ENCODE measurements at regions not wholly inside any gene's neighbourhood (a gene's known extent, or its start where the extent isn't known, plus 50 kb on each side); places are given as distances from the start of the nearest gene placed in this dataset.
"Not testable (repeated sequence)": the region's sequence is repeated elsewhere in the genome, so short reads cannot be mapped to it uniquely, and the experiment has no call there.

DNA sequence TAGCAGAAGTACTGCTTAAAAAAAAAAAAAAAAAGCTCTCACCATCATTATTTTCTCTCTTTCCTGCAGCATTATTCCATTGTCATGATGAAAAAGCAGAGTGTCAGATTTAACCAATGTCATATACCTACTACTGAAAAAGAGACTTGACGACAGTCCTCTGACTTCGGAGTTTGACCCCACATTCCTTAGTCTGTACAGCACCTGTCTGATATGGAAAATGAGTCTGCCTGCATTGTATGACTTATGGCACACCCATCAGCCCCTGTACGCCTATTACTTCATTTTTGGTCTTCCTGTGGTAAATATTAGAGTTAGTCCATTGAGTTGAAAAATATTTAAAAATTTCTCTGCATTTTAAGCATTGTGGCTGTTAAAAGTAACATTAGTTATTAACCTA is 54.5 kb upstream of the NOX4 start:
- ChIA-PET POLR2A (no interaction called here), CTCF (no interaction called here)
- TF ChIP-seq, protein P1, sequence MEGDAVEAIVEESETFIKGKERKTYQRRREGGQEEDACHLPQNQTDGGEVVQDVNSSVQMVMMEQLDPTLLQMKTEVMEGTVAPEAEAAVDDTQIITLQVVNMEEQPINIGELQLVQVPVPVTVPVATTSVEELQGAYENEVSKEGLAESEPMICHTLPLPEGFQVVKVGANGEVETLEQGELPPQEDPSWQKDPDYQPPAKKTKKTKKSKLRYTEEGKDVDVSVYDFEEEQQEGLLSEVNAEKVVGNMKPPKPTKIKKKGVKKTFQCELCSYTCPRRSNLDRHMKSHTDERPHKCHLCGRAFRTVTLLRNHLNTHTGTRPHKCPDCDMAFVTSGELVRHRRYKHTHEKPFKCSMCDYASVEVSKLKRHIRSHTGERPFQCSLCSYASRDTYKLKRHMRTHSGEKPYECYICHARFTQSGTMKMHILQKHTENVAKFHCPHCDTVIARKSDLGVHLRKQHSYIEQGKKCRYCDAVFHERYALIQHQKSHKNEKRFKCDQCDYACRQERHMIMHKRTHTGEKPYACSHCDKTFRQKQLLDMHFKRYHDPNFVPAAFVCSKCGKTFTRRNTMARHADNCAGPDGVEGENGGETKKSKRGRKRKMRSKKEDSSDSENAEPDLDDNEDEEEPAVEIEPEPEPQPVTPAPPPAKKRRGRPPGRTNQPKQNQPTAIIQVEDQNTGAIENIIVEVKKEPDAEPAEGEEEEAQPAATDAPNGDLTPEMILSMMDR (IDR thresholded peaks at IDR 0.05; ENCODE audit: insufficient read depth, low read length, missing control alignments), result no peak
- no peak overlapping the region for H3K4me3 ChIP-seq (ENCODE audit: low read depth, low read length)
- DNase-seq (ENCODE audit: low read depth, low spot score), result no peak

- DNase-seq (ENCODE audit: low read depth, low spot score); CTCF ChIA-PET; POLR2A ChIA-PET; H3K4me3 ChIP-seq (ENCODE audit: low read depth, low read length): not testable (repeated sequence)
Measured at GRCh38 chr11:89555781-89556180, 64.6 kb upstream of the NOX4 start.

DNA sequence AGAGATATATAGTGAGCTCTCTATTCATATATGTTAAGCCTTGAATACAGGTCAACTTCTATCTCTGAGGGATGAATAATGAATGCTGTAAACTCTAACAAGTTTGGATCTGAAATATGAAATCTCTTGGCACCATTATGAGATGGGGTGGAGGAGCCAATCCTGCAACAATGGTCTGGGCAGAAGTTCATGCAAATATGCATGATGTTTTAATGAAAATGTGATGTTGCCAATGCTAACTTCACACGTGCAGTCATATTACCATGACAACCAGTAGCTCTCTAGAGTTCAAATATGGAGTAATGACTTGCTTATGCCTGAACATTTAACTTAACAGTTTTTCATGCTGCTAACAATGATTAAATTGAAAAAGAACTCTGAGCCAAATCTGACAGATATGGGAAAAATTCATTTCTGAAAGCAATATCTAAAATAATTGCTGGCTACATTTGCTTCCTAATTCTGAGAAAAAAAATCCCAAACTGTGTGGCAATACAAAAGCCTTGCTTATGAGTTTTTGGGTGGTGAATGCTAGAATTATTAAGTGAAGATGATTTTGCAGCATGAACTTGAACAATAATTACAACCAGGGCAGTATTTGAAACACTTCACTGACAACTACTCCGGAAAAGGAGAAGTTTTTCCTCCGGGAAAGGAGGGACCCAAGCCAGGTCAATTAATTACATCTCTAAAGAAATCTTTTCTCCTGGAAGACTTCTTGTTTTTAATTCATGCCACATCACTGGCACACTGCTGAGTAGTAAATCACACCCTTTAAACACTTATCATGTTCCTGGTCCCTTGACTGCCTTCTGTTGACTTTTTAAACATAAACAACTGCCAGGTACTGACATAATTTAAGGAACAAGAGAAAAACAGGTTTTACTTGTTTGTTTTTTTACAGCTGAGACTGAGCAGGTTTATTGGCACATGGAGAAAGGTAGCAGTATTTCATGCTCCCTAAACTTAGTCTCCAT is 65.8 kb upstream of the NOX4 start:
- CTCF ChIA-PET; H3K4me3 ChIP-seq (ENCODE audit: low read depth, low read length); DNase-seq (ENCODE audit: low read depth, low spot score); POLR2A ChIA-PET: not testable (repeated sequence)

DNA sequence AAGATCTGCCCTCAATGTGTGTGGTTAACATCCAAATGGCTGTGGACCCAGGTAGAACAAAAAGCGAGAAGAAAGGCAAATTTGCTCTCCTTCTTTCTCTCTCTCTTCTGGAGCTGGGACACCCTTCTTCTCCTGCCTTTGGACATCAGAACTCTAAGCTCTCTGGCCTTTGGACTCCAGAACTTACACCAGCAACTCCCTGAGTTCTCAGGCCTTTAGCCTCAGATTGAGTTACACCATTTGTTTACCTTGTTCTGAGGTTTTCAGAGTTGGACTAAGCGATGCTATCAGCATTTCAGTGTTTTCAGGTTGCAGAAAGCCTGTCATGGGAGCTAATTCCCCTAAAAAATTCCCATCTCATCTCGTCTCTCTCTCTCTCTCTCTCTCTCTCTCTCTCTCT is 69.4 kb upstream of the NOX4 start:
- CTCF ChIA-PET; H3K4me3 ChIP-seq (ENCODE audit: low read depth, low read length); POLR2A ChIA-PET; DNase-seq (ENCODE audit: low read depth, low spot score): not testable (repeated sequence)

DNA sequence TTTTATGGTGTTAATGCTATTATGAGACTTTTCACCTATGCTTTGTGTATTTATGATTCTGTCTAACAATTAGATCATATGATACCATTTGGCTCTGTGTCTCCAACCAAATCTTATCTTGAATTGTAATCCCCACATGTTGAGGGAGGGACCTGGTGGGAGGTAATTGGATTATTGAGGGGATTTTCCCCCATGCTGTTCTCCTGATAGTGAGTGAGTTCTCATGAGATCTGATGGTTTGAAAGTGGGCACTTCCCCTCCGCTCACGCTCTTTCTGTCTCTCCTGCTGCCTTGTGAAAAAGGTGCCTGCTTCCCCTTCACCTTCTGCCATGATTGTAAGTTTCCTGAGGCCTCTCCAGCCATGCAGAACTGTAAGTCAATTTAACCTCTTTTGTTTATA is 71.6 kb upstream of the NOX4 start:
- DNase-seq (ENCODE audit: low read depth, low spot score); CTCF ChIA-PET; POLR2A ChIA-PET; H3K4me3 ChIP-seq (ENCODE audit: low read depth, low read length): not testable (repeated sequence)

DNA sequence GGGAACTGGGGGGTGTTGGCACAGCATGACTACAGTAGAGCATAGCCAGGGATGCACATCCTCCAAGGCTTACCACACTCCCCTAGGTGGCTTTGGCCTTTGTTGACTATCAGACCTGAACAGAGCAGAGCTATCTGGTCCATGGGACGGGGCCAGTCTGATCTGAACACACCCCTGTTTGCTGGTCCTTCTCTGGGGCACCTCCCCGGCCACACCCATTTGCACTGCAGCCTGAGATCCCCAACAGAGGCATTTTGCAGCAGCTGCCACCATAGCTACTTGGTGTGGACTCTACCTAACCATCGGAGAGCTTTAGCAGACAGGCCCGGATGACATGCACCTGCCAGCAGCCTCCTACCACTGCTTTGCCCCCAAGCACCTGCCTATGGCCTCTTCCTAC is 75.8 kb upstream of the NOX4 start:
- ChIA-PET CTCF (no interaction called here), POLR2A (no interaction called here)
- no peak overlapping the region for H3K4me3 ChIP-seq (ENCODE audit: low read depth, low read length)
- TF ChIP-seq, protein P1 (IDR thresholded peaks at IDR 0.05; ENCODE audit: insufficient read depth, low read length, missing control alignments), result no peak
- no peak for DNase-seq (ENCODE audit: low read depth, low spot score)

- CTCF ChIA-PET; H3K4me3 ChIP-seq (ENCODE audit: low read depth, low read length); DNase-seq (ENCODE audit: low read depth, low spot score); POLR2A ChIA-PET: not testable (repeated sequence)
Measured at GRCh38 chr11:89569387-89569786, 78.2 kb upstream of the NOX4 start.

- POLR2A ChIA-PET; CTCF ChIA-PET; H3K4me3 ChIP-seq (ENCODE audit: low read depth, low read length); DNase-seq (ENCODE audit: low read depth, low spot score): not testable (repeated sequence)
Measured at GRCh38 chr11:89571706-89572105, 80.5 kb upstream of the NOX4 start.

DNA sequence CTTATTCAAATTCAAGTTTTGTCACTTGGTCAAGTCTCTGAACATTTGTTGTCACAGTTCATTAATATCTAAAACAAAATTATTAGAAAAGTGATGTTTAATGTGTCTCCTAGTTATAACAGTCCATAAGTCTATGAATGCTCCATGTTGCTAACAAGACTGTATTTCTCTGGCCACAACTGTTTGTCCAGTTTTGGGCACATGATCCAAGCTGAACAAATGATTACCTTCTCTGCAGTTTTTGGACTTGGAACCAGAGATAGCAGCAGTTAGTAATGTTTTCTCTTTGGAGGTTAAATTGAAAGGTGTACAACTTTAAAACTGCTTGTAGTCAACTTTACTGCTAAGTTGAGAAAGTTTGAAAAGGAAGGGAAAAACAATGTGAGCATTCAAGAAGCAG is 84.7 kb upstream of the NOX4 start:
- not testable (repeated sequence) for DNase-seq (ENCODE audit: low read depth, low spot score)

DNA sequence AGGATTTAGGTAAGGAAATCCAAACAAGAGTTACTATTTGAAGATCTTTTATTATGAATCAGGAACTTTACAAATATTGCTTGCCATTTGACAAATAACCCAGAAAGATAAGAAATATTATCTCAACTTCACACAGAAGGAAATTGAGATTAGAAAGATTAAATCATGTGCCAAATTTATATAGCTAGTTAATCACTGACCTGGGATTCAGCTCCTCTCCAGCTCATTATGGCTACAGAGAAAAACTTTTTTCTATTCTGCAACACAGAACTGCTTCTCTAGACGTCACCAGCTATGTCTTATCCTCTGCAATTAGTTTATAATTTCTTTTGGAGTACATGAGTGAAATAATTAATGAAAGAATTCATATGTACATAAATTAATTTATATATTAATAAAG is 86.3 kb upstream of the NOX4 start:
- DNase-seq (ENCODE audit: low read depth, low spot score); POLR2A ChIA-PET; H3K4me3 ChIP-seq (ENCODE audit: low read depth, low read length); CTCF ChIA-PET: not testable (repeated sequence)

More for the DNA sequence above, 84.7 kb upstream of the NOX4 start:
- H3K4me3 ChIP-seq (ENCODE audit: low read depth, low read length); POLR2A ChIA-PET; CTCF ChIA-PET: not testable (repeated sequence)

DNA sequence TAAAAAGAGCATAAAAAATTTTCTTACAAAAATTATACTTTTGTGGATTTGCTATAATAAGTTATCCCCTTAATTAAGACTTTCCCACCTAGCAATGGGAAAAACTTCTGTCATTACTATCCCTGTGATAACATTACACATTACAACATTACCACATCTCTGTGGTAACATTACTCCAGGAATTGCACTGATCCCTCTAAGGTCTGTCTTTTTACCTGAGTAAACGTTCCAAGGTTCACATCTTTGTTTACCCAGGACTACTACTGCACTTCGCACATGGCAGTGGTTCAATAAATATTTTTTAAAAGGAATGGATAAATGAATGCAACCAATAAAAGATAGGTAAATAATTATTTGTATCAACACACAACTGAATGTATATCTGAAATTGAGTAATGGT is 92.4 kb upstream of the NOX4 start:
- H3K4me3 ChIP-seq (ENCODE audit: low read depth, low read length), result no peak overlapping the region
- DNase-seq (ENCODE audit: low read depth, low spot score), result no peak
- TF ChIP-seq, protein P1 (IDR thresholded peaks at IDR 0.05; ENCODE audit: insufficient read depth, low read length, missing control alignments), result no peak
- CTCF ChIA-PET, result no interaction called here
- POLR2A ChIA-PET, result no interaction called here

DNA sequence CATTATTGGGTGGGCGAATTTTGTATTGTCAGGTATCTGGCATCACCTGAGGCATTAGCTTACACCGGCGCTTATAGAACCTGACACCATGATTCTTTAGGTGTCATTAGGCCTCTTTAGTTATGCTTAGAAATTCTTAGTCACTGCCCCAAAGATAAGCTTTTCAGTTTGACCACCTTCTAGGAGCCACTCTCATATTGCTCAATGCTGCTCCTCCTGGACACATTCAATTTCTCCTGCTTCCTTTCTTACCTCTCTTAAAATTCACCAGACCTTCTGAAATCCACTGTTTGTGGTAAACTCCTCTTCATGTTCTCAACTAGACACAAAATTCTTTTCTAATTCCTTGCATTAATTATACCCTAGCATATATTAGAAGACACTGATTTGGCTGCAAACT is 93.9 kb upstream of the NOX4 start:
- DNase-seq (ENCODE audit: low read depth, low spot score); CTCF ChIA-PET; POLR2A ChIA-PET; H3K4me3 ChIP-seq (ENCODE audit: low read depth, low read length): not testable (repeated sequence)

DNA sequence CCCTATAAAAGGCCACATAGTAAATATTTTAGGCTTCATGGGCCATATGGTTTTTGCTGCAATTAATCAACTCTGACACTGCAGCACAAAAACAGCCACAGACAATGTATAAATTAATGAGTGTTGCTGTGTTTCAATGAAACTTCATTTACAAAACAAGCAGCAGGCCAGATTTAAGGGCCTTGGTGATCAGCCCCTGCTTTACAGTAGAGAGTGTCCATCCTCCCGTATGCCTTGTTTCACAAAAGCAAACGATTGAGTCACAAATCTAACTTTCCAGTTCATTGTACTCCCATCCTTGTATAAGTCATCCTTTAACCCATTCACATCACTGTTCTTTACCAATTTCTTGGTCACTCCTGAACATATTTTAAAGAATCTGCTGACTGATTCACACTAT is 94.3 kb upstream of the NOX4 start:
- POLR2A ChIA-PET; DNase-seq (ENCODE audit: low read depth, low spot score); H3K4me3 ChIP-seq (ENCODE audit: low read depth, low read length); CTCF ChIA-PET: not testable (repeated sequence)

- not testable (repeated sequence) for DNase-seq (ENCODE audit: low read depth, low spot score)
Measured at GRCh38 chr11:89589413-89589812, 98.2 kb upstream of the NOX4 start.

More at GRCh38 chr11:89589413-89589812, 98.2 kb upstream of the NOX4 start:
- POLR2A ChIA-PET; H3K4me3 ChIP-seq (ENCODE audit: low read depth, low read length); CTCF ChIA-PET: not testable (repeated sequence)

All from AG04449 (cell line).